Endothelial cell (in vitro differentiated cells): ENCODE measurements at regions not wholly inside any gene's neighbourhood (a gene's known extent, or its start where the extent isn't known, plus 50 kb on each side); places are given as distances from the start of the nearest gene placed in this dataset.

ENCODE experiments used
- DNase-seq: peaks from one replicate; pipeline ENCODE4 v3.0.0; 2021; ENCODE audit warnings: low spot score
- H3K27ac Mint-ChIP-seq: one replicate; pipeline ENCODE4 v1.8.0; 2021; ENCODE audit warnings: mixed read lengths, inconsistent platforms; ENCODE audit not compliant: unreplicated experiment
- H3K27me3 Mint-ChIP-seq: one replicate; pipeline ENCODE4 v1.8.0; 2021; ENCODE audit warnings: mild to moderate bottlenecking, moderate library complexity, mixed read lengths, inconsistent platforms; ENCODE audit not compliant: unreplicated experiment
- H3K36me3 Mint-ChIP-seq: one replicate; pipeline ENCODE4 v1.8.0; 2021; ENCODE audit warnings: mild to moderate bottlenecking, low read depth, mixed read lengths, inconsistent platforms; ENCODE audit not compliant: unreplicated experiment
- H3K4me1 Mint-ChIP-seq: one replicate; pipeline ENCODE4 v1.8.0; 2021; ENCODE audit warnings: mild to moderate bottlenecking, mixed read lengths, inconsistent platforms; ENCODE audit not compliant: unreplicated experiment
- H3K4me3 Mint-ChIP-seq: one replicate; pipeline ENCODE4 v1.8.0; 2021; ENCODE audit warnings: mild to moderate bottlenecking, mixed read lengths, inconsistent platforms; ENCODE audit not compliant: unreplicated experiment
- H3K9me3 Mint-ChIP-seq: one replicate; pipeline ENCODE4 v1.8.0; 2021; ENCODE audit warnings: mixed read lengths, inconsistent platforms; ENCODE audit not compliant: unreplicated experiment
- TF ChIP-seq, protein P1 (sequence below): fragments of 200-600 bp; sonication (generic); IDR thresholded peaks from one replicate; pipeline ENCODE4 v1.5.0; 2021; ENCODE audit warnings: antibody characterized with exemption; ENCODE audit not compliant: unreplicated experiment

- no peak overlapping the region for H3K27ac Mint-ChIP-seq
- peaks cover 2% of the 10 kb centered on the region for H3K4me1 Mint-ChIP-seq
- no peak overlapping the region for H3K4me3 Mint-ChIP-seq
- no peaks in the 10 kb centered on the region for H3K27me3 Mint-ChIP-seq
- TF ChIP-seq, protein P1, sequence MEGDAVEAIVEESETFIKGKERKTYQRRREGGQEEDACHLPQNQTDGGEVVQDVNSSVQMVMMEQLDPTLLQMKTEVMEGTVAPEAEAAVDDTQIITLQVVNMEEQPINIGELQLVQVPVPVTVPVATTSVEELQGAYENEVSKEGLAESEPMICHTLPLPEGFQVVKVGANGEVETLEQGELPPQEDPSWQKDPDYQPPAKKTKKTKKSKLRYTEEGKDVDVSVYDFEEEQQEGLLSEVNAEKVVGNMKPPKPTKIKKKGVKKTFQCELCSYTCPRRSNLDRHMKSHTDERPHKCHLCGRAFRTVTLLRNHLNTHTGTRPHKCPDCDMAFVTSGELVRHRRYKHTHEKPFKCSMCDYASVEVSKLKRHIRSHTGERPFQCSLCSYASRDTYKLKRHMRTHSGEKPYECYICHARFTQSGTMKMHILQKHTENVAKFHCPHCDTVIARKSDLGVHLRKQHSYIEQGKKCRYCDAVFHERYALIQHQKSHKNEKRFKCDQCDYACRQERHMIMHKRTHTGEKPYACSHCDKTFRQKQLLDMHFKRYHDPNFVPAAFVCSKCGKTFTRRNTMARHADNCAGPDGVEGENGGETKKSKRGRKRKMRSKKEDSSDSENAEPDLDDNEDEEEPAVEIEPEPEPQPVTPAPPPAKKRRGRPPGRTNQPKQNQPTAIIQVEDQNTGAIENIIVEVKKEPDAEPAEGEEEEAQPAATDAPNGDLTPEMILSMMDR = no peak
- DNase-seq = no peak
- no peaks in the 10 kb centered on the region for H3K9me3 Mint-ChIP-seq
- H3K36me3 Mint-ChIP-seq = no peaks in the 10 kb centered on the region
Observed at GRCh38 chr3:153595186-153595815, 433.3 kb downstream of the RAP2B start.

GRCh38 chr3:153596401-153596800, 434.4 kb downstream of the RAP2B start:
- Mint-ChIP-seq H3K9me3 (no peaks in the 10 kb centered on the region), H3K27ac (no peak overlapping the region), H3K27me3 (no peaks in the 10 kb centered on the region), H3K4me1 (no peaks in the 10 kb centered on the region), H3K4me3 (no peak overlapping the region), H3K36me3 (no peaks in the 10 kb centered on the region)
- TF ChIP-seq, protein P1 = no peak
- no peak for DNase-seq

- TF ChIP-seq, protein P1 = no peak
- no peak for DNase-seq
- H3K27ac Mint-ChIP-seq = no peak overlapping the region
- H3K4me1 Mint-ChIP-seq = peaks cover 4% of the 10 kb centered on the region
- H3K4me3 Mint-ChIP-seq = no peak overlapping the region
- H3K9me3 Mint-ChIP-seq = no peaks in the 10 kb centered on the region
- H3K27me3 Mint-ChIP-seq = no peaks in the 10 kb centered on the region
- no peaks in the 10 kb centered on the region for H3K36me3 Mint-ChIP-seq
Observed at GRCh38 chr3:153599685-153600084, 437.7 kb downstream of the RAP2B start.

DNA sequence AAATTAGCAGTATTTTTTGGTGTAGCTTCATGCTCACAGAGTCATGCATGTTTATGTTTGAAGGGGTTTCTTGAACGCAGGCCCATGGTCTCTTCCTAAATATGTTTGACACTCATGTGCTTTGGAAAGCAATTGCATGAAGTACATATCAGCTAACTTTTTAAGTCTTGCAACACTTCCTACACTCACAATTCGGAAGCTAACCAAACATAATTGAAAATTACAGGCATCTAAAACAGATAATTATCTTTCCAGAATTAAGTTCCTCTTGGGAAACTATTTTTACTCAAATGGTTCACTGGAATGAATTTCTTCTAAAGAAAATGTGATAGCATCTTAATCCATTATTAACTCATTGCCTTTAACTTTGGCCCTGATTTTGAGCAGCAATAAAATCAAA, 438.9 kb downstream of the RAP2B start:
- Mint-ChIP-seq H3K4me1 (peaks cover 6% of the 10 kb centered on the region), H3K36me3 (no peaks in the 10 kb centered on the region), H3K27ac (no peak overlapping the region), H3K9me3 (no peaks in the 10 kb centered on the region), H3K27me3 (no peaks in the 10 kb centered on the region), H3K4me3 (no peak overlapping the region)
- DNase-seq = no peak
- TF ChIP-seq, protein P1 = no peak

GRCh38 chr3:153601374-153601853, 439.4 kb downstream of the RAP2B start:
- no peak for DNase-seq
- H3K9me3 Mint-ChIP-seq = no peaks in the 10 kb centered on the region

More at GRCh38 chr3:153601374-153601853, 439.4 kb downstream of the RAP2B start:
- Mint-ChIP-seq H3K27ac (no peak overlapping the region), H3K4me3 (no peak overlapping the region), H3K4me1 (peaks cover 6% of the 10 kb centered on the region), H3K36me3 (no peaks in the 10 kb centered on the region), H3K27me3 (no peaks in the 10 kb centered on the region)
- TF ChIP-seq, protein P1 = no peak
